K562 (cell line): ENCODE measurements at regions not wholly inside any gene's neighbourhood (a gene's known extent, or its start where the extent isn't known, plus 50 kb on each side); places are given as distances from the start of the nearest gene placed in this dataset.

Source experiments
- CBFA2T3 ChIP-seq: fragments of 450-650 bp; IDR thresholded peaks from 2 replicates; pipeline ENCODE4 v1.6.1; 2017
- EP300 ChIP-seq: IDR thresholded peaks from 2 replicates; pipeline ENCODE4 v1.6.1; 2012; ENCODE audit warnings: low read length, improper control_type of control experiment
- HOMEZ ChIP-seq: fragments of 250-450 bp; sonication (Bioruptor Pico); IDR thresholded peaks from 2 replicates; pipeline ENCODE4 v1.4.0; 2020; ENCODE audit warnings: mild to moderate bottlenecking, moderate library complexity
- MTA2 ChIP-seq: fragments of 450-650 bp; IDR thresholded peaks from 2 replicates; pipeline ENCODE4 v1.6.1; 2016; ENCODE audit warnings: low read depth
- RBM17 ChIP-seq: fragments of 200-400 bp; formaldehyde crosslinking; IDR thresholded peaks from 2 replicates; pipeline ENCODE4 v1.6.1; 2017; ENCODE audit warnings: low read depth, mild to moderate bottlenecking, low read length, borderline replicate concordance
- TEAD4 ChIP-seq, 2 experiments: sonication (generic) in 1 of 2; formaldehyde crosslinking in 1 of 2; IDR thresholded peaks; 2 replicates each; pipeline versions ENCODE4 v1.6.1 to v1.8.0; 2012 to 2022; ENCODE audit warnings: borderline replicate concordance in 1 of 2, inconsistent platforms in 1 of 2, low read length in 1 of 2, mild to moderate bottlenecking in 1 of 2, missing genetic modification reagents in 1 of 2
- TRIM28 ChIP-seq: fragments of 450-650 bp; IDR thresholded peaks from 2 replicates; pipeline ENCODE4 v1.6.1; 2017
- TSHZ1 ChIP-seq: fragments of 250-450 bp; sonication (Bioruptor Pico); IDR thresholded peaks from 2 replicates; pipeline ENCODE4 v1.4.0; 2020; ENCODE audit warnings: mild to moderate bottlenecking, moderate library complexity
- ZNF695 ChIP-seq: fragments of 450-650 bp; formaldehyde crosslinking; IDR thresholded peaks from 2 replicates; pipeline ENCODE4 v1.4.0; 2020; ENCODE audit warnings: mild to moderate bottlenecking, moderate library complexity

GRCh38 chr1:83787246-83787998 lies 211.5 kb downstream of the TTLL7 start (continued):
- TF ChIP-seq TSHZ1 (CRISPR knock-in tag) = no peak
- no peak for TF ChIP-seq MTA2
- no peak for TF ChIP-seq ZNF695 (CRISPR knock-in tag)
- no peak for TF ChIP-seq TEAD4 (IDR thresholded peaks at IDR 0.05; ENCODE audit: low read length)
- TF ChIP-seq TEAD4 (CRISPR knock-in tag; IDR thresholded peaks at IDR 0.05; ENCODE audit: borderline replicate concordance) = no peak
- no peak for TF ChIP-seq CBFA2T3
- TF ChIP-seq TRIM28 = no peak
- TF ChIP-seq HOMEZ = no peak
- no peak for TF ChIP-seq RBM17
- TF ChIP-seq EP300 = no peak
